CMK (cell line): ENCODE measurements at regions not wholly inside any gene's neighbourhood (a gene's known extent, or its start where the extent isn't known, plus 50 kb on each side); places are given as distances from the start of the nearest gene placed in this dataset.
"Not testable (repeated sequence)": the region's sequence is repeated elsewhere in the genome, so short reads cannot be mapped to it uniquely, and the experiment has no call there.

Source experiments
- DNase-seq: peaks from one replicate; pipeline ENCODE4 v3.0.0-alpha.2; 2010; ENCODE audit warnings: low read depth

DNA sequence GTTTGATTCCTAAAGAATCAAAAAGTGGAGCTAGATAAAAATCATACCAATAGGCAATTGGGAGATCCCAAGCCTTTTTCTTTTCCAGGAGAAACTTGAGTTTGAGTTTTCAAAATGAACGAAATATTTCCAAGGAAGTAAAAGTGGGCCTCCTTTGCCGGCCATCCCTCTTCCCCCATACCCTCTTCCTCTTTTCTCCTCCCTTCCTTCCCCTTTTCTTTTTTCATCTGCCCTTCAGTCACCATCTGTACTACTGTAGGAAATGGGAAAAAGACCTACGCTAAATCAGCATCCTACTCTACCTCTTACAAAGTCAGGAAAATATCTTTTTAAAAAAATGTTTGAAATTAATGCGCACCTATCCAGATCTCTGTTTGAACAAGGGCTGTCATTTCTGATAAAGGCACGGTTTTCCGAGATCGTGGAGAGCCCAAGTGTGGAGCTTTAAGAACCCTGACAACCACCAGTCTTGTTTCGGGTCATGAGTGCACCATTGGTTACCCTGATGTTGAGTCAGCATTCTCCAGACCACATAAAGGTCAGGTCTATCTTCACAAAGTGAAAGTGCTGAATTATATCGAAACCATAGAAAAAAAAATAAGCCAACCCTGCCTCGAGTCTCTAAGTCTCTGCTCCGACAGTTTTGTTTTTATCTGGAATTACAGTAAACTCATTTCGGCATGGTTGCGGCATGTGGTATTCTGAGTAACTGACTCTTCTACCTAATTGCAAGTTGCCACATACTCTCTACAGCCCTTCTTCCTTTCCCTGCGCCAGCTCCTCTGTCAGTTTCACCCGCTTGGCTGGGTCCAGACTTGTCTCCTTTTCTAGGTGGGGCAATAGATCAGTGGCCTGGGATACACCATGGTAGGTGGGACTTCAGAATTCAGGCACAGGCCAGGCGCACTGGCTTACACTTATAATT lies 140.2 kb upstream of the KLF3 start:
- no peak for DNase-seq

DNA sequence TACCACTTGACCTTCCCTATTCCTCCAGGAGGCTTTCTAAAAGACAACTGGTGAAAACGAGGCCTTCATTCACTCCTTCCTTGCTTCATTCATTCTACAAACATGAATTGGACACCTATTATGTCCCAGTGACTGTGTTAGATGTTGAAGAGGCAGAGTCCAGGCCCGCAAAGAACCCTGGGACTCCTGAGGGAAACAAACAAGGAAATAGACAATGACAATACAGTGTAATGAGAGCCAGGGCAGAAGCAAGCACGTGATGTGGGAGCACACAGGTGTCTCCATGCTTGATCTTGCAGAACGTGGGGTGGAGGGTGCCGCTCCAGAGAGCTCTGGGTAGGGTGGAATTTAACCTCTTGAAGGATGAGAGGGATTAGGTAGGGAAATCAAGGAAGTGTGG lies 137.6 kb upstream of the KLF3 start:
- no peak for DNase-seq

DNA sequence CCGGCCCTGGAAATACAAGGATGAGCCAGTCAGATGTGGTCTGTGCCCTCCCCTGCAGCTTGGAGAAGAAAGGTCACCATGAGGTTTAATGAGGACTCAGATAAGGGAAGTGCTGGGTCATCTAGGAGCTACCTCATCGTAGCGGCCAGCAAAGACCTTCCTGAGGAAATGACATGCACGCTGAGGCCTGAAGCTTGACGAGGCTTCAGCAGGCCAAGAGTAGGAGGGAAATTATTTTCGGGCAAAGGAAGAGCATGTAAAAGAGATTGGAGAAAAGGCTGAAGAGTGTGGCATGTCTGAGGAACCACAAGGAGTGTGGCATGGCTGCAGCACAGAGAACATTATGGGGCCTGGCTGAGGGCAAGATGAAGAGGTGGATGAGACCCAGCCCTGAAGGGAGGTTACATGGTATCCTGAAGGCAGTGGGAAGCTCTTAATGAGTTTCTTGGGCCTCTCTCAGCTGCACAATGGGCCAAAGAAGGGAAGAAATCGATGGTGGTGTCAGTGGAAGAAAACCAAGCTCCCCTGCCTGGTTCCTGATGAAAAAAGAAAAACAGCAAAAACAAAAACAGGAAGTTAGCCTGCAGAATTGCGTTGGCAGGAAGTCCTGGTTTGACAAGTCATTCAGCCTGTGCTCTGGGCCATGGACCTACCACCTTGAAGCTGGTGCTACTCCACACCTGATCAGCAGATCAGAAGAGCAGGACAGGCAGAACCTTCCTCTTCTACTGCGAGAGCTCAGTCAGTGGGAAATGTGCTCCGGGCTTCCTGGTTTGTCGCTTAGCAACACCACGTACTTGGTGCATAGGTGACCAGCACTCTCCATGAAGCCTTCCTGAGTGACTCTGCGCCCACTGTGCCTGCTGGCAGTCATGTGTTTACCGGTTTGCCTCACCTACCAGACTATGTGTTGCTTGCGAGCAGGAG lies 134.5 kb upstream of the KLF3 start:
- peak; percentile 64 for DNase-seq

DNA sequence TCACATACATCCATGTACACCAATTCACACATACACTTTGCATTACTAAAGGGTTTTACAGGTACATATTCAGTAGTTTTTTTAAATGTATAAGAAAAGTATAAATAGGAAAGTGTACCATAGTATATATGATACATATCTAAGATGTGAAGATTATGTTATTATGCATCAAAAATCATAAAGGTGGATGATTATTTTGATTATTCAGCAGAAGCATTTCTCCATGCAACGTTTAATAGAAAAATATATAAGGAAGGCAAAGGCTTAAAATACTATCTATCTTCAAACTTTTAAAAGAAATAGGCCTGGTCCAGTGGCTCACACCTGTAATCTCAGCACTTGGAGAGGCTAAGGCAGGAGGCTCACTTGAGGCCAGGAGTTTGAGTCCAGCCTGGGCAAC lies 133.5 kb upstream of the KLF3 start:
- no peak for DNase-seq

DNA sequence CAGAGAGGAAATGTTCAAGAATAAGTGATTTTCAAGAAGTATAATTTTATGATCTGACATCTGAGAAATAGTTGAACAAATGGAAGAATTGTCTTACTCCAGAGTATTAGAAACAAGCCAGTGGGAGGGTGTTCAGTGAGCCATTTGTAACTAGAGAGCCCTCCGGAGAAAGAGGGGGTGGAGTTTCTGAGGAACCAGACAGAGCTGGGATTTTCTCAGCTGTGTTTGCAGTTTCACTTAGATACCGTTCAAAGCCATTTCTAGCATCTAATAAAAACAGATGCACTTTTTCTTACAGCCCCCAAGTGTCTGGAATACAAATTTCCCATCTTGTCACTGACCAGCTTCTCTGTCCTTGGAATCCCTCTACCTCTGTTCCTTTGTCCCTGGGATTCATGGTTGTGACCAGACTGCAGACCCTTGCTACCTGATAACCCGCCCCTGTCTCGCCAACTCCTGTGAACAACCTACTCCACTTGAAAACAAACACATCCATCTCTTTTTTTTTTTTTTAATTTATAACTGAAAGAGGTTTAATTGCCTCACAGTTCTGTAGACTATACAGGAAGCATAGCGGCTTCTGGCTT lies 132.8 kb upstream of the KLF3 start:
- DNase-seq: no peak

DNA sequence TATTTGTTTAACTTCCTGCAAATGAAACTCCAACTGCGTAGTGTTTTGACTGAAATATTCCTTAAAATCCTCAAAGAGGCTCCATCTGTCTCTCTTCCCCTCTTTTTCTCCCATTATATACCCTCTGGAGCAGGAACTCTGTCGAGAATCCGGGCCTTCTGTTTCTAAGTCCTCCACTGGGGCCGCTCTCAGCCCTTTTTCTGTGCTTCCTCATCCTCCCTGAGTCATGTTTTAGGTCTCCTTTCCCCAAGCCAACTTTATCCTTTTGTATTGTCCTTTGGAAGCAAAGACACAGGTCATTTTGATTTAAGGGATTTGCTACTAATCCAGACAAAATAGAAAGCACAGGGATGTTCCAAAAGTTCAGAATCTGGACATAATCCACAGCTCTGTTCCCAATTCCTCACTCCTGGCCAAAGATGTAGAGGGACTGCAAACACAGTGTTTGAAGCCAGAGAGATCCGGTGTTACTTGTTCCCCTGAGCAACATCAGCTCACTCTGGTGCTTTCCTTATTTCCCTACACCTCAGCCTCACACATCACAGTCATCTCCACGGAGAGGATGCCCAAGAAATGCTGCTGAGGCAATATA lies 131.0 kb upstream of the KLF3 start:
- no peak for DNase-seq

DNA sequence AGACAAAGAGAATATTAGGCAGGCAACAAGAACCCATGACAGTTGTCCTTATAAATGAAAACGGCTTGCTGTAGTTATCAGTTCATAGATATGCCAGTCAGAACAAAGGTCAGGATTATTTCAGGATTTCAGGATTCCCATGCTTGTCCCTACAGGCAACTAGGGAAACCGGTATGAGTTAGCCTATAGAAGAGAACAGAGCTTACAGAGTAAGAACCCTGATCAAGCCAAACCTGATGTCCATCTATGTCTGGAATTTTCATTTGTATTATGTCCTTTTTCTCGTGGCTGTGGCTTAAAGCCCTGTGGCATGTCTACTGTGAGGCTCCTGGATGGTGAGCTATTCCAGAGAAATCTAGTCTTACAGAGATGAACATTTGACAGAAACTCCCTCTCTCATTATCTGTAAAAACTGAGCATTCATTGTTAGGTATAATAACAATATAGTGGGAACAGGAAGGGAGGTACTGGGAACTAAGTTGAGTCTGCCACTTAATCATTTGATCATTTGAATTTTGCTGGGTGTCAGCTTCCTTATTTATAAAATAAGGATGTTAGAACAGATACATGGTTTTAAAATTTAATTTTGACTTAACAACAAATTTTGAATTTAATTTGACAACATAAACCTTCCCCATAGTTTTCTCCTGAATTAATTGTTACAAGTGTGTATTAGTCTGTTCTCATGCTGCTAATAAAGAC lies 129.5 kb upstream of the KLF3 start:
- no peak for DNase-seq

DNA sequence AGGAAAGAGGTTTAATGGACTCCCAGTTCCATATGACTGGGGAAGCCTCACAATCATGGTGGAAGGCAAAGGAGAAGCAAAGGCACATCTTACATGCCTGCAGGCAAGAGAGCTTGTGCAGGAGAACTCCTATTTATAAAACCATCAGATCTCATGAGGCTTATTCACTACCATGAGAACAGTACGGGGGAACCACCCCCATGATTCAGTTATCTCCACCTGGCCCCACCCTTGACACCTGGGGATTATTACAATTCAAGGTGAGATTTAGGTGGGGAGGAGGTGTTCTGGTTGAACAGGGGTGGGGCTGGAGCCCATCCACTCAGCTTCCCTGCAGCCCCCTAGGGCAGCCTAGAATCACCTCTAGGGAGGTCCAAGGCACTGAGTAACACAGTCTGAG lies 128.9 kb upstream of the KLF3 start:
- not testable (repeated sequence) for DNase-seq

DNA sequence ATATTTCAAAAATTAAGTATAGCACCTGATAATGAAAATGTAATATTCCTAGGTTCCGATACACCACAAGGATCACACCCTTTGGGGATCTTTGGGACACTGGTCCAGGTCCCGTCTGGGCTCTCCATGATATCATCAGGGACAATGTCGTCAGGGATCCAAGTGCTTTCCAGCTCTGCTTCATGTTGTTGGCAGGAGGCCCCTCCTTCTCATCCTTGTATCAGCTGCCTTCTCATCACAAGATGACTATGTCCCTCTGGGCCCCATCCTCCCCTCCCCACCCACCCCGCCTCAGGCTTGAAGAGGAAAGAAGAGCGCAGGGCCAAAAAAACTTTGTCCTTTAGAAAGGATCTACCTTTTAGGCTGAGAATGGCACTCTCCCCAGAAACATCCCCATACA lies 128.3 kb upstream of the KLF3 start:
- no peak for DNase-seq

DNA sequence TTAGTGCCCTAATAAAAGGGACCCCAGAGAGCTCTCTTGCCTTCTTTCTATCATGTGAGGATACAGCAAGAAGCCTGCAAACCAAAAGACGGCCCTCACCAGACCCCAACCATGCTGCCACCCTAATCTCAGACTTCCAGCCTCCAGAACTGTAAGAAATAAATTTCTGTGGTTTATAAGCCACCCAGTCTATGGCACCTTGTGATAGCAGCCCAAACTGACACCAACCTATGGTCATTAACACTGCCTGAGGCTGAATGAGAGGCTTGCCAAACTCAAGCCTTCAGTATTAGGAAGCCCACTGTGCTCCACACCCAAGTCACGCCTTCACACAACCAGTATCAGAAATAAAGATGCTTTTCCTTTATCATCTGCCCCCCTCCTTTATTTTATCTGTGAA lies 127.3 kb upstream of the KLF3 start:
- no peak for DNase-seq

DNA sequence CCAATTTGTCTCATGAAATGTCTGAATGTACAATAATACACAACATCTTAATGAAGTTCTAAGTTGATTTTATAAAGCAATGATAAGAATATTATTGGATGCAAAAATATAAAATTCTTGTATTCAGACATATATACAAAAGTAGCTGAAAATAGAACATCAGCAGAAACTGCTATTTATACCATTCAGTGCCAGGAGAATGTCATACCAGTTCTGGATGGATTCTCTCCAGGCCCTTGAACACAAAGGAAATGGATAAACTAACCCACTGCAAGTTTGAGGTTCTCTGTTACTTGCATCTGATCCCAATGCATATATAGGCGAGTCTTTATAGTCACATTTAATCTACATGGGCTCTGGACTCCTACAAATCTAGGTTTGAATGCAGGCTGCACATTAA lies 126.3 kb upstream of the KLF3 start:
- no peak for DNase-seq

DNA sequence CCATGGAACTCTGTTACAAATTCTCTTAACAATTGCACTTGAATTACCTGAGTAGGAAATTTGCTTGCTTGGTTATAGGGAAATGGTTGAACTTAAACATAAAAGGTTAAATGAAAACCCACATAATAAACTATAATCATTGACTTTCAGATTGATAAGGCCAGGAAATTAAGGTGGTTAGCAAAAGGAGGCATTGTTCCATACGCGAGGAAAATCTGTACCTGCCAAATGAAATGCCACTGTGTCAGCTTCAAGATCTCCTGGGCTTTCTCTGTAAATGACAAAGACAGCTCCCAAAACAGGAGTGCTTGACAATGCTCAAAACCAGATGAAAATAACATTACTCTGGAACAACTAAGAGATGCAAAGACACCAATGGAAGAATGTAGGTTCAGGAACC lies 125.5 kb upstream of the KLF3 start:
- no peak for DNase-seq

DNA sequence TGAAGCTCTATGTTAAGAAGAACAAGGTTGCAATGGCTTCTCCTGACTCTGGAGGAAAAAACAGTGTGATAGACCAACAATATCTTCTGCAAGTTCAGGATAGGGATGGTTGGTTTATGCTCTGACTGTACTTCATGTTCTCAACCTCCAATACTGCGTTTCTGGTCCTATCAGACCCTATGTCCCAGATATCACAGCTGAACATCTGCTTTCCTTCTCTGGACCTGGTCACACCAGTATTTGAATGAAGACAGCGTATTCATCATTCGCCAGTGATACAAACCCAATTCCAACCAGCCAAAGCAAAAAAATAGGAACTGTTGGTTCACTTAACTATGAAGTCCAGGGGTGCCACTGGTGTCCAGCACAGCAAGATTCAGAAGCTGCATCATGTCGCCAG lies 124.5 kb upstream of the KLF3 start:
- DNase-seq: no peak

DNA sequence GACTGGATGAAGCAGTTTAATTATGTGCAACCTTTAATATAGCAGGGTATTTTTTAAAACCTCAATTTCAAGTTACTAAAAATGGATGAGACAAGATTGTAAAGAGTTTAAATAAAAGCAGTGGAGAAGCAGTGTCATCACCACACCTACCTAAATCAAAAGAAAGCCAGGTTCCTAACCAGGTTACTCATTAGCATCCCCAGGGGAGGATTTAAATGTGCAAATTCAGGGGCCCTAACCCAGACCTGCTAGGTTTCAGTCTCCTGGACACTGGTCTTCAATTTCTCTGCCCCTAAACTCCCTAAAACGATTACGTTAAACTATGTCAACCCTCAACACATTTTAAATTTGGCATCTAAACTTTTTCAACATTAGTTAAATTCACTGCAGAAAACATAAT lies 116.9 kb upstream of the KLF3 start:
- DNase-seq: no peak

DNA sequence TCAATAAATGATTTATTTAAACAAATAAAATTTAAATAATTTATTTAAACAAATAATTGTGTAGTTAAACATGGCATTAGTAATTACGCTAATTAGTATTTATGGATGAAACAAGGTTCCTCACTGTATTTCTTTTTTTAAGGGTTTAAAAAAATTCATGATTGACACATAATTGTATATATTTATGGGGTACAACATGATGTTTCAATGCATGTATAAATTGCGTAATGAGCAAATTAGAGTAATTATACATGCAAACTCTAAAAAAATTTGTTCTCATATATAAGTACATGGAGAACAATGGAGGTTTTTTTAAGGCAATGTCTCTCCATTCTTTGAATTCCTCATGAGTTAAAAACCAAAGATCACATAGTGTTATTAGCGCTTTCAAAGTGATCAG lies 115.7 kb upstream of the KLF3 start:
- no peak for DNase-seq

DNA sequence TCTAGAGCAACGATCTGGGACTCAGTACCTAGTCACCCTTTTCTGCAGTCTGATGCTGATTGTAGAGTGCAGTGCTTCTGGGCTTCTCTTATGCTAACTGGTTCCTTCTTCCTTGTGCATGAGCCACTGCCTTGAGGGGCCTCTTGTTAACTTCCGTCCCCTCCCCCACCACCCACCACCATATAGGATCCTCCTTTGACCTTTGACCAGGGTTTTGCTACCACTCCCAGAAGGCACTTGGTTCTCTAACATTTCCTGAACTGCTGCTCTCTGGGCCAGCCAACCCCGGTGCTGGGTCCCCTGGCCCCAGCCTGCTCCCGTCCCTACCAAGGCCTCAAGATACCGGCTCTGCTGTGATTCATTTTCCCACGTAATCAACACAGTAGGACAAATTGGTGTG lies 104.6 kb upstream of the KLF3 start:
- DNase-seq: no peak

DNA sequence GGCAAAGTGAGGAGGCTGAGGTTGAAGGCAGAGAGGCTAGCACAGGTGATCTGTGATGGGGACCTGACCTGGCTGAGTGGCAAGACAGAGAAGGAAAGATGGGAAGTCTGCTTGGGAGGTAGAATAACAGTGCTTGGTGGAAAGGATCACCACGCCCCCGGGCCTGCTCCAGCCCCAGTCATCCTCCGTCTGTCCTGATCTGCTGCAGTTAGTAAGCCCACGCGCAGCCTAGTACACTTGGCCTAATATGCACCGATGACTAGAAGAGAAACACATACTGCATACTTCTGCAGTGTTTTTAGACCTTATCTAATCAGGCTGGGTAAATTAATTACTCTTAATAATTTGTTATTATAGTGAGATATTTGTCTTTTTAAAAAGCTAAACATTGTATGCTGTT lies 103.7 kb upstream of the KLF3 start:
- DNase-seq: no peak

DNA sequence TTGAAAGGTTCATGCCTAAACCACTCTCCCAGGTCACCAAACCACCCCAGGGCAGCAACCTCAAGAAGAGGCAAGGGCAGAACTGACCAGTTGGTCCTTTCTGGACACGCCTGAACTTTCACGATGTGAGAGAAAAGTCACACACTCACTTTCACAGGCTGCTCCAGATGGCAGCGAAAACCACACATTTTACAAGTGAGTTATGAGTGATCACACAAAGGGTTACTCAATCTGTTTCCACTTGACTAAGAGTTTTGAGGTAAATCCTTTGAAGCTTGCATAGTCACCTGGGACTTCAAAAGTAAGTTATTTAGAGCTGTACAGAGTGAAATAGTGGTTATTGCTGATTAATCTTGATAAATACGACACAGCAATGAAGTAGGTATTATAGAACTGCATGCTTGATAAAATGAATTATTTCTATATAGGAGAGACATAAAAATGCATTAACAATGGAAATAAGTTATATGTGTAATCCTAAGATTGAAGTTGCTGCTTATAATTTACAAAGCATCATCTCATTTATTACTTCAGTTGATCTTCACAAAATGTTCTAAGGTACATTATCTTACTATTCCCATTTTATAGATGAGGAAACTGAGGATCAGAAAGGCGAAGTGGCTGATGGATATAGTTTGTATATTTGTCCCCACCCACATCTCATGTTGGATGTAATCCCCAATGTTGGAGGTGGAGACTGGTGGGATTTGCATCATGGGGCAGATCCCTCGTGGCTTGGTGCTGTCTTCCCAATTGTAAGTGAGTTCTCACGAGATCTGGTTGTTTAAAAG lies 103.0 kb upstream of the KLF3 start:
- DNase-seq: no peak

DNA sequence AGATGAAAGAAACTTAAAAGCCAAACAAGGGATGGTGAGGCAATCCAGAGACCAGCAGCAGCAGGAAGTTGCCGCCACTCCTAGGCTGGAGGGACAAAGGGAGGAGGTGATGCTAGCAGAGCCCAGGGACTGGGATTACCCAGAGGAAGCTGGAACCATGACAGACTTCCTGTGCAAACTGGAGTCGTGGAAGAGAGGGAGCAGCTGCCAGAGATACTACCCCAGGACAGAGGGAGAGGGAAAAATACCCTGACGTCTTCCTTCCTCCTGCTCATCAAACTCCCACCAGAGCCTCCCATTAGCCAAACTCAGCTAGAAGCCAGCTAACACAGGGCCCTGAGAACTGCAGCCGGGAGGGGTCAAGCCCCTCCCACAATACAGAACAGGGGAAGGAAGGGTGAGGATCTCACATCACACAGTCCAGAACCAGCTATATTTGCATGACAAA lies 101.2 kb upstream of the KLF3 start:
- DNase-seq: peak; percentile 30

DNA sequence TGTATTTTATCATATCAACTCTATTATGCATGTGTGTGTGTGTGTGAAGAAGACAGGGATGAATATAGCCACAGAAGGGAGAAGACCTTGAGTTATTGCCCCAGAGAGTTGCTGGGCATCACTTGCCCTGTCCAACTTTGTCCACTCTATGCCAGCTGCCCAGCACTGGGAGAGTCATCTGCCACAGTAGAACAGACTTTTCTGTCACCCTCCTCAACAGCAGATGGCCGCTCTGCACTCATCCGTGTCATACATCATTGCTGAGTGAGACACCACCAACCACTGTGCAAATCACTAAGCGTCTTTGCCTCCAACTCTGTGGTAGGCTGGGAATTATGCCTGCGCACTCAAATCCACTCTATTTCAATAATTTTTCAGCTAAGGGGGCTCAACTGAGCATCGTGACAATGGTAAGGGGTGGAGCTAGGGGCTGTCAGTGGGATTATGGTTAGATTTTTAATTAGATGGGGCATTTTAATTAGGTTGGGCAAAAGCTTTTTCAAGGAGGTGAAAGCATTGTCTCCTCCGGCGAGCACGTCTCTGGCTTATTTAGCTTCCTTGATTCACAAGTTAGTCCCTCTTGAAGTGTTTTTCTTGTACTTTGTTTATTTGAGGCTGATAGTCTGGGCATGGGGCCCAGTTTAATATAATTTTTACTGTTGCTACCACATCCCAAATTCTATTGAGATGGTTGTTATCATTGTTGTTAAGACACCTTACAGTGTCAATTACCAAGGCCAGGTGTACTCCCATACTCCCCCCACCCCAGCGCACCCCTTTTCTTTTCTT lies 100.1 kb upstream of the KLF3 start:
- DNase-seq: no peak
